H1 (cell line): ENCODE measurements at regions not wholly inside any gene's neighbourhood (a gene's known extent, or its start where the extent isn't known, plus 50 kb on each side); places are given as distances from the start of the nearest gene placed in this dataset.

Experiments used
- CTCF ChIA-PET: fragments of 300-600 bp; sonication (Branson Sonifier 250); formaldehyde crosslinking; loops from one replicate; lab custom pipeline; 2021; ENCODE audit not compliant: partially characterized antibody; lab: Charles Lee
- POLR2A ChIA-PET: fragments of 300-600 bp; sonication (Branson Sonifier 250); formaldehyde crosslinking; loops from one replicate; lab custom pipeline; 2021; ENCODE audit warnings: inconsistent platforms; ENCODE audit not compliant: partially characterized antibody; lab: Charles Lee
- DNase-seq, 2 experiments: peaks; one replicate each; pipeline versions ENCODE4 v3.0.0 to v3.0.0-alpha.2; 2010 to 2022; ENCODE audit warnings: low spot score in 2 of 2, low read depth in 1 of 2, mixed read lengths in 1 of 2
- FAIRE-seq: peaks from 2 replicates; lab custom pipeline; 2011; peaks lifted over from hg19 to GRCh38; lab: Jason Lieb, UNC
- H2AFZ ChIP-seq: 2 replicates; pipeline ENCODE4 v1.8.1; 2012; ENCODE audit warnings: low read length, inconsistent platforms
- H2AK5ac ChIP-seq: 2 replicates; pipeline ENCODE4 v1.6.1; 2013; ENCODE audit warnings: low read depth, low read length
- H2BK120ac ChIP-seq: replicated peaks from 2 replicates; pipeline ENCODE3; 2013; ENCODE audit warnings: low read depth, low read length, inconsistent platforms
- H2BK12ac ChIP-seq: 2 replicates; pipeline ENCODE4 v1.6.1; 2013; ENCODE audit warnings: low read depth, low read length
- H2BK15ac ChIP-seq: 2 replicates; pipeline ENCODE4 v1.6.1; 2013; ENCODE audit warnings: low read length
- H2BK20ac ChIP-seq: 2 replicates; pipeline ENCODE4 v1.6.1; 2013; ENCODE audit warnings: low read length
- H2BK5ac ChIP-seq: 2 replicates; pipeline ENCODE4 v1.6.1; 2013; ENCODE audit warnings: low read depth, low read length
- H3K14ac ChIP-seq: 2 replicates; pipeline ENCODE4 v1.6.1; 2013; ENCODE audit warnings: inconsistent platforms; ENCODE audit not compliant: insufficient read length
- H3K18ac ChIP-seq: 2 replicates; pipeline ENCODE4 v1.6.1; 2013; ENCODE audit warnings: low read length; ENCODE audit errors: extremely low read depth
- H3K23ac ChIP-seq: 2 replicates; pipeline ENCODE4 v1.6.1; 2013; ENCODE audit warnings: inconsistent platforms; ENCODE audit not compliant: insufficient read length
- H3K23me2 ChIP-seq: 2 replicates; pipeline ENCODE4 v1.6.1; 2013; ENCODE audit warnings: low read depth, low read length
- H3K27ac ChIP-seq: 2 replicates; pipeline ENCODE4 v1.6.1; 2011; ENCODE audit warnings: low read depth, low read length, inconsistent platforms
- H3K27me3 ChIP-seq, 4 experiments: replicated peaks in 1 of 4; 1 replicate in 1 of 4; 2 replicates in 3 of 4; pipeline versions ENCODE4 v1.6.1 to v1.8.1; 2011 to 2013; ENCODE audit warnings: low read length in 3 of 4, mild to moderate bottlenecking in 3 of 4, inconsistent platforms in 2 of 4, mixed read lengths in 2 of 4, moderate library complexity in 1 of 4; ENCODE audit not compliant: control insufficient read depth in 3 of 4, insufficient read depth in 3 of 4; ENCODE audit errors: extremely low read depth in 1 of 4
- H3K36me3 ChIP-seq, 4 experiments: 2 replicates each; pipeline versions ENCODE4 v1.6.1 to v1.8.1; 2011 to 2013; ENCODE audit warnings: mild to moderate bottlenecking in 4 of 4, low read length in 3 of 4, moderate library complexity in 2 of 4, control low read depth in 1 of 4, inconsistent platforms in 1 of 4; ENCODE audit not compliant: insufficient read depth in 4 of 4, control insufficient read depth in 2 of 4
- H3K4ac ChIP-seq: replicated peaks from 2 replicates; pipeline ENCODE3; 2013; ENCODE audit warnings: low read length, low read depth, mixed read lengths, inconsistent platforms; ENCODE audit not compliant: insufficient read length
- H3K4me1 ChIP-seq, 4 experiments: replicated peaks in 1 of 4; 1 replicate in 1 of 4; 2 replicates in 3 of 4; pipeline versions ENCODE4 v1.6.1 to v1.8.1; 2011 to 2013; ENCODE audit warnings: low read length in 3 of 4, inconsistent platforms in 2 of 4, mixed read lengths in 1 of 4; ENCODE audit not compliant: insufficient read depth in 4 of 4, control insufficient read depth in 3 of 4
- H3K4me2 ChIP-seq, 2 experiments: 2 replicates each; pipeline versions ENCODE4 v1.6.1 to v1.8.1; 2011 to 2013; ENCODE audit warnings: low read depth in 2 of 2, low read length in 2 of 2, control low read depth in 1 of 2, inconsistent platforms in 1 of 2, mild to moderate bottlenecking in 1 of 2; ENCODE audit not compliant: insufficient read depth in 1 of 2
- H3K4me3 ChIP-seq, 4 experiments: fragments of 200-600, 300-600 bp in 1 of 4; sonication (generic), shearing (Covaris generic), sonication (Bioruptor Twin) in 1 of 4; 2 replicates each; pipeline versions ENCODE4 v1.5.1 to v1.8.1; 2011 to 2016; ENCODE audit warnings: low read length in 4 of 4, low read depth in 3 of 4, control low read depth in 2 of 4, inconsistent platforms in 2 of 4, mild to moderate bottlenecking in 2 of 4, mixed read lengths in 1 of 4, moderate library complexity in 1 of 4; ENCODE audit not compliant: insufficient read depth in 2 of 4; ENCODE audit errors: extremely low read depth in 1 of 4
- H3K56ac ChIP-seq: replicated peaks from 2 replicates; pipeline ENCODE3; 2013; ENCODE audit warnings: low read depth, mild to moderate bottlenecking, mixed read lengths, low read length, inconsistent platforms; ENCODE audit not compliant: insufficient read length
- H3K79me1 ChIP-seq: 2 replicates; pipeline ENCODE4 v1.6.1; 2013; ENCODE audit warnings: low read depth, low read length, control low read depth
- H3K79me2 ChIP-seq, 2 experiments: 2 replicates each; pipeline versions ENCODE4 v1.6.1 to v1.8.1; 2012 to 2013; ENCODE audit warnings: low read length in 2 of 2, mild to moderate bottlenecking in 2 of 2, inconsistent platforms in 1 of 2; ENCODE audit not compliant: insufficient read depth in 2 of 2, control insufficient read depth in 1 of 2
- H3K9ac ChIP-seq, 4 experiments: replicated peaks in 1 of 4; 1 replicate in 1 of 4; 2 replicates in 3 of 4; pipeline versions ENCODE4 v1.6.1 to v1.8.1; 2011 to 2013; ENCODE audit warnings: low read depth in 3 of 4, low read length in 3 of 4, control low read depth in 2 of 4, mild to moderate bottlenecking in 2 of 4, moderate library complexity in 2 of 4, inconsistent platforms in 1 of 4; ENCODE audit errors: extremely low read depth in 1 of 4
- H3K9me3 ChIP-seq, 2 experiments: 2 replicates each; pipeline versions ENCODE4 v1.6.1 to v1.8.1; 2012 to 2013; ENCODE audit warnings: mild to moderate bottlenecking in 2 of 2, moderate library complexity in 2 of 2, control low read depth in 1 of 2, inconsistent platforms in 1 of 2, low read depth in 1 of 2, low read length in 1 of 2, mixed read lengths in 1 of 2; ENCODE audit not compliant: insufficient read depth in 2 of 2
- H4K20me1 ChIP-seq, 2 experiments: replicated peaks in 1 of 2; 2 replicates each; pipeline versions ENCODE3 to v1.8.1; 2011 to 2013; ENCODE audit warnings: inconsistent platforms in 2 of 2, low read length in 2 of 2, mild to moderate bottlenecking in 1 of 2; ENCODE audit not compliant: insufficient read depth in 2 of 2, control insufficient read depth in 1 of 2
- H4K5ac ChIP-seq: 2 replicates; pipeline ENCODE4 v1.6.1; 2013; ENCODE audit warnings: low read length, low read depth, mixed read lengths, inconsistent platforms; ENCODE audit not compliant: insufficient read length
- H4K8ac ChIP-seq: 2 replicates; pipeline ENCODE4 v1.8.0; 2013; ENCODE audit warnings: mild to moderate bottlenecking, moderate library complexity, low read length, inconsistent platforms; ENCODE audit not compliant: insufficient read depth; ENCODE audit errors: extremely low read depth
- H4K91ac ChIP-seq: replicated peaks from 2 replicates; pipeline ENCODE3; 2013; ENCODE audit warnings: low read length, mixed read lengths, inconsistent platforms; ENCODE audit not compliant: insufficient read length
- CBX5 ChIP-seq: fragments of 300-800, 300-1000 bp; sonication (generic); IDR thresholded peaks from 2 replicates; pipeline ENCODE4 v1.7.1; 2016; ENCODE audit warnings: antibody characterized with exemption, low read length, low read depth
- CEBPB ChIP-seq: IDR thresholded peaks from 2 replicates; pipeline ENCODE4 v1.6.1; 2012; ENCODE audit warnings: low read depth, low read length
- POLR2A ChIP-seq, 2 experiments: IDR thresholded peaks; 1 replicate in 1 of 2; 2 replicates in 1 of 2; pipeline ENCODE4 v1.6.1; 2011; ENCODE audit warnings: low read depth in 2 of 2, low read length in 2 of 2, mild to moderate bottlenecking in 2 of 2; ENCODE audit errors: control extremely low read depth in 1 of 2
- SUZ12 ChIP-seq: fragments of 200-600 bp; sonication (generic); IDR thresholded peaks from 2 replicates; pipeline ENCODE4 v1.6.1; 2012; ENCODE audit warnings: mild to moderate bottlenecking, inconsistent platforms, low read length, moderate library complexity, mixed read lengths
- TAF1 ChIP-seq: IDR thresholded peaks from 2 replicates; pipeline ENCODE4 v1.6.1; 2011; ENCODE audit warnings: mild to moderate bottlenecking, low read depth, low read length
- ZNF274 ChIP-seq: IDR thresholded peaks from 2 replicates; pipeline ENCODE4 v1.7.0; 2012; ENCODE audit warnings: low read length, borderline replicate concordance; ENCODE audit errors: extremely low read depth
- WGBS, 2 experiments: shearing (Covaris generic) in 1 of 2; methylation state at CpG; one replicate each; pipeline versions ENCODE4 v1.1.6 to v1.1.7; 2013 to 2015; ENCODE audit warnings: low lambda C conversion rate in 2 of 2, mixed read lengths in 2 of 2, inconsistent platforms in 1 of 2, low coverage in 1 of 2, missing lambda C conversion rate in 1 of 2; ENCODE audit not compliant: insufficient replicate concordance in 2 of 2, insufficient coverage in 1 of 2, insufficient read length in 1 of 2; ENCODE audit errors: extremely low coverage in 1 of 2, missing lambda C conversion rate in 1 of 2; 5-methylcytosine and 5-hydroxymethylcytosine counted together
- TF ChIP-seq, protein P1 (sequence below): IDR thresholded peaks from 2 replicates; pipeline ENCODE4 v1.6.1; 2012; ENCODE audit warnings: inconsistent platforms

DNA sequence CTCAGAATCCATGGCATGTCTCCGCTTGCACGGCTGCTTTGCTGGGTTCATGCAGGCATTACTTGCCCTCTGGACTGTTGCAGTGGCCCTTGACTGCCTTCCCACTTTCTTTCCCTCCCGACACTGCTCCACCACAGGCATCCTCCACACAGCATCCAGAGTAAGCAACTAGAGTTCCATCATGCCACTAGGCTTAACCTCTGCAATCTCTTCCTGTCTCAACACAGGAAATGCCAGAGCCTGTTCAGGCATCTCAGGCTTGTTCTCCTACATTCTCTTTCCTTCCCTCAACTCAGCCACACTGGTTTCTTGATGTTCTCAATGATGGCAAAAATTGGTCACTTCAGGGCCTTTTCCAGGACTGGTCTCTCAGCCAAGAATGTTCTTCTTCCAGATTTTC is 284.5 kb upstream of the KLF6 start:
- Histone ChIP-seq H3K4me2 (no peak overlapping the region), H2BK15ac (no peak overlapping the region), H2AK5ac (no peak overlapping the region), H3K79me2 (no peaks in the 10 kb centered on the region), H3K9me3 (no peaks in the 10 kb centered on the region), H4K5ac (no peak overlapping the region), H3K23ac (no peak overlapping the region), H3K4me1 (no peaks in the 10 kb centered on the region), H3K79me1 (no peaks in the 10 kb centered on the region), H2BK20ac (no peak overlapping the region), H2BK12ac (no peak overlapping the region), H4K91ac (peak overlapping the region; percentile 45), H3K27me3 (no peaks in the 10 kb centered on the region), H3K36me3 (no peaks in the 10 kb centered on the region), H4K20me1 (no peaks in the 10 kb centered on the region)
- POLR2A ChIA-PET: no interaction called here
- DNase-seq: no peak
- no peak for FAIRE-seq
- TF ChIP-seq CBX5: no peak
- TF ChIP-seq SUZ12: no peak
- TF ChIP-seq POLR2A (IDR thresholded peaks at IDR 0.05; ENCODE audit: control extremely low read depth in 1 of 2, low read depth in 2 of 2, low read length in 2 of 2): no peak
- TF ChIP-seq, protein P1, sequence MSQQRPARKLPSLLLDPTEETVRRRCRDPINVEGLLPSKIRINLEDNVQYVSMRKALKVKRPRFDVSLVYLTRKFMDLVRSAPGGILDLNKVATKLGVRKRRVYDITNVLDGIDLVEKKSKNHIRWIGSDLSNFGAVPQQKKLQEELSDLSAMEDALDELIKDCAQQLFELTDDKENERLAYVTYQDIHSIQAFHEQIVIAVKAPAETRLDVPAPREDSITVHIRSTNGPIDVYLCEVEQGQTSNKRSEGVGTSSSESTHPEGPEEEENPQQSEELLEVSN: no peak
- TF ChIP-seq TAF1: no peak
- no peak for TF ChIP-seq ZNF274
- TF ChIP-seq CEBPB: no peak
- TF ChIP-seq, all 59 proteins: peak for 0
- H3K18ac ChIP-seq: no peak overlapping the region
- no peak overlapping the region for H3K56ac ChIP-seq
- CTCF ChIA-PET: interaction anchor here (0.9 kb wide), 1 partner anchor 8 kb away, joined by 3 read pairs; no protein-coding TSS in a partner anchor
- H2AFZ ChIP-seq: peak overlapping the region; percentile 34; the same call in 1 of the 2 replicates
- H3K4me3 ChIP-seq: no peak overlapping the region
- H2BK120ac ChIP-seq: no peak overlapping the region
- peak overlapping the region; percentile 30; the same call in 1 of the 2 replicates for H2BK5ac ChIP-seq
- WGBS, 2 experiments: 86% methylated on average over 3 of the region's 3 CpGs; no CpG with 5 or more reads in 1 of the 2 experiments
- H3K14ac ChIP-seq: no peak overlapping the region
- no peak overlapping the region for H3K4ac ChIP-seq
- no peak overlapping the region for H3K9ac ChIP-seq
- H3K27ac ChIP-seq: no peak overlapping the region
- no peak overlapping the region for H4K8ac ChIP-seq
- peaks cover 2% of the 10 kb centered on the region; the same call in 1 of the 2 replicates for H3K23me2 ChIP-seq
